Endothelial cell of umbilical vein (primary cell): ENCODE measurements at regions not wholly inside any gene's neighbourhood (a gene's known extent, or its start where the extent isn't known, plus 50 kb on each side); places are given as distances from the start of the nearest gene placed in this dataset.

Source experiments
- EZH2 ChIP-seq: IDR thresholded peaks from 2 replicates; pipeline ENCODE4 v1.6.1; 2012; ENCODE audit warnings: borderline replicate concordance, low read depth, mild to moderate bottlenecking, moderate library complexity, low read length, inconsistent platforms; ENCODE audit not compliant: severe bottlenecking
- FOS ChIP-seq: IDR thresholded peaks from 2 replicates; pipeline ENCODE4 v1.6.1; 2011; ENCODE audit warnings: mild to moderate bottlenecking, low read length, moderate library complexity, borderline replicate concordance; ENCODE audit not compliant: insufficient read depth
- GATA2 ChIP-seq: IDR thresholded peaks from 2 replicates; pipeline ENCODE4 v1.7.0; 2011; ENCODE audit warnings: low read depth, mild to moderate bottlenecking, moderate library complexity, mixed read lengths, low read length; ENCODE audit not compliant: insufficient read length, insufficient read depth
- POLR2A ChIP-seq: IDR thresholded peaks from 2 replicates; pipeline ENCODE4 v1.6.1; 2012; ENCODE audit warnings: low read depth, mild to moderate bottlenecking, control low read depth, low read length
- POLR2AphosphoS5 ChIP-seq: IDR thresholded peaks from 2 replicates; pipeline ENCODE4 v1.6.1; 2012; ENCODE audit warnings: low read depth, mild to moderate bottlenecking, control low read depth, low read length, moderate library complexity; ENCODE audit not compliant: insufficient read depth
- TF ChIP-seq, protein P1 (sequence below), 2 donors: IDR thresholded peaks; 1 replicate in 1 of 2; 2 replicates in 1 of 2; pipeline ENCODE4 v1.5.1; 2011; ENCODE audit warnings: low read length in 2 of 2, mild to moderate bottlenecking in 2 of 2, moderate library complexity in 2 of 2, control low read depth in 1 of 2, inconsistent platforms in 1 of 2, low read depth in 1 of 2; ENCODE audit not compliant: insufficient read depth in 1 of 2; ENCODE audit errors: extremely low read depth in 1 of 2
- TF ChIP-seq, protein P2 (sequence below): IDR thresholded peaks from 2 replicates; pipeline ENCODE4 v1.6.1; 2011; ENCODE audit not compliant: insufficient read depth, insufficient read length

DNA sequence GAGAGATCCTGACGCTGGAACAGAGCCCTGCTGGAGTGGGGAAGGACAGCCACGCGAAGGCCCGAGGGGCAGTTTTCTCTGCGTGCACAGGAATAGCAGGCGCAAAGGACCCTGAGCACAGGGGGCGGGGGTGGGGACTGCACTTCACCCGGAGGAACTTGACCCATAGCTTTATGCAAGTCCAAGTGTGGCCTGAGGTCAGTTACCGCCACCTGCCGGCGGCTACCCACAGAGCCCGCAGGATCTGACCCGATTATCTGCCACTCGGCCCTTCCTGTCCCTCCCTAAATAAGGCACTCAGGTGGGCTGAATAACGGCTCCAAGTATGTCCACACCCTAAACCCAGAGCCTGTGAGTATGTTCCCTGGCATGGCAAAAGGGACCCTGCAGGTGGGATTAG lies 65.4 kb upstream of the FCN1 start:
- no peak for TF ChIP-seq GATA2
- no peak for TF ChIP-seq POLR2AphosphoS5
- TF ChIP-seq, protein P1, sequence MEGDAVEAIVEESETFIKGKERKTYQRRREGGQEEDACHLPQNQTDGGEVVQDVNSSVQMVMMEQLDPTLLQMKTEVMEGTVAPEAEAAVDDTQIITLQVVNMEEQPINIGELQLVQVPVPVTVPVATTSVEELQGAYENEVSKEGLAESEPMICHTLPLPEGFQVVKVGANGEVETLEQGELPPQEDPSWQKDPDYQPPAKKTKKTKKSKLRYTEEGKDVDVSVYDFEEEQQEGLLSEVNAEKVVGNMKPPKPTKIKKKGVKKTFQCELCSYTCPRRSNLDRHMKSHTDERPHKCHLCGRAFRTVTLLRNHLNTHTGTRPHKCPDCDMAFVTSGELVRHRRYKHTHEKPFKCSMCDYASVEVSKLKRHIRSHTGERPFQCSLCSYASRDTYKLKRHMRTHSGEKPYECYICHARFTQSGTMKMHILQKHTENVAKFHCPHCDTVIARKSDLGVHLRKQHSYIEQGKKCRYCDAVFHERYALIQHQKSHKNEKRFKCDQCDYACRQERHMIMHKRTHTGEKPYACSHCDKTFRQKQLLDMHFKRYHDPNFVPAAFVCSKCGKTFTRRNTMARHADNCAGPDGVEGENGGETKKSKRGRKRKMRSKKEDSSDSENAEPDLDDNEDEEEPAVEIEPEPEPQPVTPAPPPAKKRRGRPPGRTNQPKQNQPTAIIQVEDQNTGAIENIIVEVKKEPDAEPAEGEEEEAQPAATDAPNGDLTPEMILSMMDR (IDR thresholded peaks at IDR 0.05; ENCODE audit: extremely low read depth in 1 of 2, insufficient read depth in 1 of 2, low read depth in 1 of 2, low read length in 2 of 2): peak; percentile 13 to 33
- TF ChIP-seq FOS: no peak
- TF ChIP-seq POLR2A: no peak
- TF ChIP-seq, protein P2, sequence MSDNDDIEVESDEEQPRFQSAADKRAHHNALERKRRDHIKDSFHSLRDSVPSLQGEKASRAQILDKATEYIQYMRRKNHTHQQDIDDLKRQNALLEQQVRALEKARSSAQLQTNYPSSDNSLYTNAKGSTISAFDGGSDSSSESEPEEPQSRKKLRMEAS: no peak
- no peak for TF ChIP-seq EZH2
